ENCODE measurements at regions not wholly inside any gene's neighbourhood (a gene's known extent, or its start where the extent isn't known, plus 50 kb on each side); places are given as distances from the start of the nearest gene placed in this dataset.
A peak's percentile ranks its signal among the peaks of the same experiment; 100 is the strongest.
"Not testable (repeated sequence)": the region's sequence is repeated elsewhere in the genome, so short reads cannot be mapped to it uniquely, and the experiment has no call there.

GRCh38 chr13:107625648-107626047, 589.7 kb downstream of the LIG4 start:
- no peaks in the 10 kb centered on the region for H3K27me3 Mint-ChIP-seq
- H3K4me1 Mint-ChIP-seq = no peaks in the 10 kb centered on the region
- DNase-seq = no peak
- peaks cover 0 to 2% (median 0%) of the 10 kb centered on the region in 7 donors for H3K9me3 Mint-ChIP-seq
- no peak overlapping the region for H3K27ac Mint-ChIP-seq
- no peak for ATAC-seq (ENCODE audit: low read depth in 2 of 2)
- H3K4me3 Mint-ChIP-seq = peak overlapping the region in 1 of 8 donors; percentile 0
- H3K36me3 Mint-ChIP-seq = no peaks in the 10 kb centered on the region

- Mint-ChIP-seq H3K27ac (no peak overlapping the region), H3K4me3 (no peak overlapping the region), H3K27me3 (no peaks in the 10 kb centered on the region), H3K9me3 (peaks cover 0 to 4% (median 2%) of the 10 kb centered on the region in 7 donors), H3K4me1 (no peaks in the 10 kb centered on the region), H3K36me3 (no peaks in the 10 kb centered on the region)
- DNase-seq = no peak
- ATAC-seq (ENCODE audit: low read depth in 2 of 2) = no peak
These were observed 597.8 kb downstream of the LIG4 start for GRCh38 chr13:107617527-107617926.

GRCh38 chr13:107612376-107612775, 603.0 kb downstream of the LIG4 start:
- H3K9me3 Mint-ChIP-seq = peaks cover 1 to 10% (median 4%) of the 10 kb centered on the region in 7 donors
- no peak for ATAC-seq (ENCODE audit: low read depth in 2 of 2)
- no peaks in the 10 kb centered on the region for H3K4me1 Mint-ChIP-seq
- no peaks in the 10 kb centered on the region for H3K27me3 Mint-ChIP-seq
- no peak overlapping the region for H3K27ac Mint-ChIP-seq
- H3K36me3 Mint-ChIP-seq = no peaks in the 10 kb centered on the region
- no peak for DNase-seq
- no peak overlapping the region for H3K4me3 Mint-ChIP-seq

GRCh38 chr13:107608736-107609135, 606.6 kb downstream of the LIG4 start:
- Mint-ChIP-seq H3K27ac (no peak overlapping the region), H3K9me3 (peaks cover 1 to 10% (median 4%) of the 10 kb centered on the region in 7 donors), H3K4me3 (no peak overlapping the region), H3K27me3 (no peaks in the 10 kb centered on the region), H3K36me3 (no peaks in the 10 kb centered on the region), H3K4me1 (no peaks in the 10 kb centered on the region)
- DNase-seq = no peak
- no peak for ATAC-seq (ENCODE audit: low read depth in 2 of 2)

- Mint-ChIP-seq H3K36me3 (no peaks in the 10 kb centered on the region), H3K4me1 (no peaks in the 10 kb centered on the region), H3K9me3 (peaks cover 0 to 3% (median 0%) of the 10 kb centered on the region in 7 donors), H3K27ac (no peak overlapping the region), H3K4me3 (no peak overlapping the region), H3K27me3 (no peaks in the 10 kb centered on the region)
- no peak for DNase-seq
- no peak for ATAC-seq (ENCODE audit: low read depth in 2 of 2)
These were observed 614.4 kb downstream of the LIG4 start for GRCh38 chr13:107600971-107601370.

- H3K36me3 Mint-ChIP-seq; H3K9me3 Mint-ChIP-seq; H3K4me3 Mint-ChIP-seq; H3K27ac Mint-ChIP-seq; ATAC-seq (ENCODE audit: low read depth in 2 of 2); H3K27me3 Mint-ChIP-seq; DNase-seq; H3K4me1 Mint-ChIP-seq: not testable (repeated sequence)
These were observed 619.0 kb downstream of the LIG4 start for GRCh38 chr13:107596306-107596705.

GRCh38 chr13:107590556-107590955, 624.8 kb downstream of the LIG4 start:
- H3K27me3 Mint-ChIP-seq = no peaks in the 10 kb centered on the region
- no peak overlapping the region for H3K4me3 Mint-ChIP-seq
- H3K27ac Mint-ChIP-seq = no peak overlapping the region
- no peak for DNase-seq
- H3K4me1 Mint-ChIP-seq = no peaks in the 10 kb centered on the region
- ATAC-seq (ENCODE audit: low read depth in 2 of 2) = no peak
- no peaks in the 10 kb centered on the region for H3K9me3 Mint-ChIP-seq
- H3K36me3 Mint-ChIP-seq = no peaks in the 10 kb centered on the region

- ATAC-seq (ENCODE audit: low read depth in 2 of 2) (no peak), DNase-seq (no peak)
- no peak overlapping the region for H3K4me3 Mint-ChIP-seq
- H3K36me3 Mint-ChIP-seq = no peaks in the 10 kb centered on the region
- no peaks in the 10 kb centered on the region for H3K9me3 Mint-ChIP-seq
- no peaks in the 10 kb centered on the region for H3K4me1 Mint-ChIP-seq
- no peak overlapping the region for H3K27ac Mint-ChIP-seq
- no peaks in the 10 kb centered on the region for H3K27me3 Mint-ChIP-seq
These were observed 627.7 kb downstream of the LIG4 start for GRCh38 chr13:107587681-107588080.

- no peaks in the 10 kb centered on the region for H3K36me3 Mint-ChIP-seq
- no peak for ATAC-seq (ENCODE audit: low read depth in 2 of 2)
- DNase-seq = no peak
- no peaks in the 10 kb centered on the region for H3K4me1 Mint-ChIP-seq
- H3K27ac Mint-ChIP-seq = no peak overlapping the region
- no peak overlapping the region for H3K4me3 Mint-ChIP-seq
- H3K27me3 Mint-ChIP-seq = no peaks in the 10 kb centered on the region
- no peaks in the 10 kb centered on the region for H3K9me3 Mint-ChIP-seq
These were observed 629.1 kb downstream of the LIG4 start for GRCh38 chr13:107586216-107586615.

GRCh38 chr13:107585469-107586180, 629.7 kb downstream of the LIG4 start:
- no peaks in the 10 kb centered on the region for H3K27me3 Mint-ChIP-seq
- no peaks in the 10 kb centered on the region for H3K4me1 Mint-ChIP-seq
- no peak for DNase-seq
- ATAC-seq (ENCODE audit: low read depth in 2 of 2) = no peak
- H3K36me3 Mint-ChIP-seq = no peaks in the 10 kb centered on the region
- no peak overlapping the region for H3K27ac Mint-ChIP-seq
- no peak overlapping the region for H3K4me3 Mint-ChIP-seq
- peaks cover 0 to 2% (median 0%) of the 10 kb centered on the region in 7 donors for H3K9me3 Mint-ChIP-seq

- H3K36me3 Mint-ChIP-seq = no peaks in the 10 kb centered on the region
- no peaks in the 10 kb centered on the region for H3K27me3 Mint-ChIP-seq
- H3K4me1 Mint-ChIP-seq = no peaks in the 10 kb centered on the region
- H3K4me3 Mint-ChIP-seq = no peak overlapping the region
- H3K9me3 Mint-ChIP-seq = peaks cover 3 to 11% (median 7%) of the 10 kb centered on the region in 7 donors
- DNase-seq (no peak), ATAC-seq (ENCODE audit: low read depth in 2 of 2) (no peak)
- no peak overlapping the region for H3K27ac Mint-ChIP-seq
These were observed 633.2 kb downstream of the LIG4 start for GRCh38 chr13:107582171-107582570.

- Mint-ChIP-seq H3K9me3 (peaks cover 3 to 11% (median 7%) of the 10 kb centered on the region in 7 donors), H3K4me3 (no peak overlapping the region), H3K27ac (no peak overlapping the region), H3K27me3 (no peaks in the 10 kb centered on the region), H3K36me3 (no peaks in the 10 kb centered on the region), H3K4me1 (no peaks in the 10 kb centered on the region)
- ATAC-seq (ENCODE audit: low read depth in 2 of 2) = no peak
- no peak for DNase-seq
These were observed 634.5 kb downstream of the LIG4 start for GRCh38 chr13:107580741-107581412.

- no peak for ATAC-seq (ENCODE audit: low read depth in 2 of 2)
- H3K27ac Mint-ChIP-seq = no peak overlapping the region
These were observed 638.9 kb downstream of the LIG4 start for GRCh38 chr13:107576430-107576829.

GRCh38 chr13:107574517-107575210, 640.7 kb downstream of the LIG4 start:
- ATAC-seq (ENCODE audit: low read depth in 2 of 2) = no peak
- no peaks in the 10 kb centered on the region for H3K27me3 Mint-ChIP-seq
- no peak overlapping the region for H3K27ac Mint-ChIP-seq
- peaks cover 3 to 17% (median 8%) of the 10 kb centered on the region in 7 donors for H3K9me3 Mint-ChIP-seq
- H3K36me3 Mint-ChIP-seq = no peaks in the 10 kb centered on the region
- no peaks in the 10 kb centered on the region for H3K4me1 Mint-ChIP-seq
- DNase-seq = no peak
- H3K4me3 Mint-ChIP-seq = no peak overlapping the region

More at GRCh38 chr13:107576430-107576829, 638.9 kb downstream of the LIG4 start:
- DNase-seq = no peak
- no peaks in the 10 kb centered on the region for H3K27me3 Mint-ChIP-seq
- H3K4me3 Mint-ChIP-seq = no peak overlapping the region
- no peaks in the 10 kb centered on the region for H3K36me3 Mint-ChIP-seq
- H3K4me1 Mint-ChIP-seq = no peaks in the 10 kb centered on the region
- H3K9me3 Mint-ChIP-seq = peaks cover 6 to 23% (median 10%) of the 10 kb centered on the region in 7 donors
